NT2/D1 (cell line): ENCODE measurements at regions not wholly inside any gene's neighbourhood (a gene's known extent, or its start where the extent isn't known, plus 50 kb on each side); places are given as distances from the start of the nearest gene placed in this dataset.
"Not testable (repeated sequence)": the region's sequence is repeated elsewhere in the genome, so short reads cannot be mapped to it uniquely, and the experiment has no call there.

Experiments
- DNase-seq: peaks from one replicate; pipeline ENCODE4 v3.0.0-alpha.2; 2011; ENCODE audit warnings: low read depth, low spot score
- H3K27me3 ChIP-seq: 2 replicates; pipeline ENCODE4 v1.6.0; 2011; ENCODE audit warnings: mild to moderate bottlenecking; ENCODE audit not compliant: insufficient read length, insufficient read depth
- H3K36me3 ChIP-seq: 2 replicates; pipeline ENCODE4 v1.6.1; 2011; ENCODE audit warnings: mild to moderate bottlenecking, low read length, mixed read lengths; ENCODE audit not compliant: insufficient read depth, insufficient read length
- H3K4me1 ChIP-seq: 2 replicates; pipeline ENCODE4 v1.5.1; 2011; ENCODE audit not compliant: insufficient read depth, insufficient read length
- H3K4me3 ChIP-seq: 2 replicates; pipeline ENCODE4 v1.5.1; 2011; ENCODE audit warnings: low read depth; ENCODE audit not compliant: insufficient read length
- H3K9ac ChIP-seq: 2 replicates; pipeline ENCODE4 v1.6.0; 2011; ENCODE audit warnings: low read depth; ENCODE audit not compliant: insufficient read length
- H3K9me3 ChIP-seq: 2 replicates; pipeline ENCODE4 v1.5.1; 2011; ENCODE audit warnings: mild to moderate bottlenecking, low read length; ENCODE audit not compliant: insufficient read depth
- SUZ12 ChIP-seq: IDR thresholded peaks from 2 replicates; pipeline ENCODE4 v1.6.1; 2011; ENCODE audit not compliant: insufficient read length, insufficient read depth; ENCODE audit errors: extremely low read depth
- YY1 ChIP-seq: IDR thresholded peaks from 2 replicates; pipeline ENCODE4 v1.6.1; 2011; ENCODE audit not compliant: insufficient read length, insufficient read depth
- ZNF274 ChIP-seq: IDR thresholded peaks from 2 replicates; pipeline ENCODE4 v1.6.1; 2011; ENCODE audit warnings: mild to moderate bottlenecking, low read depth, low read length

DNA sequence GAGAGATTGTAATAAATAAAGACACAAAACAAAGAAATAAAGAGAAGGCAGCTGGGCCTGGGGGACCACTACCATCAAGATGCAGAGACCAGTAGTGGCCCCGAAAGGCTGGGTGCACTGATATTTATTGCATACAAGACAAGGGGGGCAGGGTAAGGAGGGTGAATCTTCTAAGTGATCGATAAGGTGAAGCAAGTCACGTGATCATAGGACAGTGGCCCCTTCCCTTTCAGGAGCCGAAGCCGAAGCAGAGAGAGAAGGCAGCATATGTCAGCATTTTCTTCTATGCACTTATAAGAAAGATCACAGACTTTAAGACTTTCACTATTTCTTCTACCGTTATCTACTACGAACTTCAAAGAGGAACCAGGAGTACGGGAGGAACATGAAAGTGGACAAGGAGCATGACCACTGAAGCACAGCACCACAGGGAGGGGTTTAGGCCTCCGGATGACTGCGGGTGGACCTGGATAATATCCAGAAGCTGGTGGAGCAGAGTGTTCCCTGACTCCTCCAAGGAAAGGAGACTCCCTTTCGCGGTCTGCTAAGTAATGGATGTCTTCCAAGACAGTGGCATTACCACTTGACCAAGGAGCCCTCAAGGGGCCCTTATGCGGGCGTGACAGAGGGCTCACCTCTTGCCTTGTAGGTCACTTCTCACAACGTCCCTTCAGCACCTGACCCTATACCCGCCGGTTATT, 126.4 kb downstream of the RBM46 start:
- not testable (repeated sequence) for DNase-seq

DNA sequence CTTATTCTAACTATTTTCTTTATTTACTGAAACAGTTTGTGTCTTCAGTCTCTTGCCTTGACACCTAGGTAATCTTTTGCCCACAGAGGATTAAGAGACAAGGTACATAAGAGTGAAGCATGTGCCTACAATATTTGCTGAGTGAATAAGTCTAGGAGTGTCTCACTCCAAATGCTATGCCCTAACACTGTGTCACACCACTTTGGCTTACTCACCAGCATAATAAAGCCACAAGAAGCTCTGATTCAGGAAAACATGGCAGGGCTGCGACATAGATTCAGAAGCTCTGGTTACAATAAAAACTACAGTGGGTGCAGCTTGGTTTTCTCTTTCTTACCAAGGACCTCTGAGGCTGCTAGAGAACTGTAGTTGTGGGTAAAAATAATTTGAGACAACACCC, 127.1 kb downstream of the RBM46 start:
- DNase-seq = no peak
- H3K9me3 ChIP-seq = no peaks in the 10 kb centered on the region
- TF ChIP-seq YY1 (no peak), ZNF274 (no peak), SUZ12 (no peak)

More for the DNA sequence above, 126.4 kb downstream of the RBM46 start:
- not testable (repeated sequence) for H3K36me3 ChIP-seq, H3K9ac ChIP-seq, H3K9me3 ChIP-seq, H3K4me3 ChIP-seq, H3K27me3 ChIP-seq, H3K4me1 ChIP-seq

DNA sequence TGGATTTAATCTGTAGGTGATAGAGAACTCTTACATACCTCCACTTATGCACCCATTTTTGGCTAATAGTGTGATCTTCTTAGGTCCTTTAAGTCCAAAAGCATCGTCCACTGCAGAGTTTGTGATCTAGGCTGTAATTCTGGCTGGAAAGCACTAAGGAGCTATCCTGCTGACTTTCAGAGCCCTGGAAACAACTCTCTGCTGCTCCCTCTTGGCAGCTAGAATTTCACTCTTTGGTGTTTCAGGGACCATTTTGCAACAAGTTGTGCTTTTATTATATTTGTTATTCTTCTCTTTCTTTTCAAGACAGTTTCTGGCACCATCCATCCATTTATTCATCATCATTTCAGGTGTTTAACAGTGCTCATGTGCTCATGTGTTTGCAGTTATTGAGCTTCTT, 130.0 kb downstream of the RBM46 start:
- H3K9me3 ChIP-seq = no peaks in the 10 kb centered on the region
- no peak overlapping the region for H3K9ac ChIP-seq
- peak; percentile 3 for DNase-seq
- no peak for TF ChIP-seq ZNF274
- TF ChIP-seq SUZ12 = no peak
- no peak for TF ChIP-seq YY1
- no peaks in the 10 kb centered on the region for H3K36me3 ChIP-seq
- H3K4me3 ChIP-seq = no peak overlapping the region
- no peaks in the 10 kb centered on the region for H3K27me3 ChIP-seq
- H3K4me1 ChIP-seq = no peaks in the 10 kb centered on the region

More for the DNA sequence above, 127.1 kb downstream of the RBM46 start:
- Histone ChIP-seq H3K4me1 (no peaks in the 10 kb centered on the region), H3K36me3 (no peaks in the 10 kb centered on the region), H3K4me3 (no peak overlapping the region), H3K9ac (no peak overlapping the region), H3K27me3 (no peaks in the 10 kb centered on the region)

DNA sequence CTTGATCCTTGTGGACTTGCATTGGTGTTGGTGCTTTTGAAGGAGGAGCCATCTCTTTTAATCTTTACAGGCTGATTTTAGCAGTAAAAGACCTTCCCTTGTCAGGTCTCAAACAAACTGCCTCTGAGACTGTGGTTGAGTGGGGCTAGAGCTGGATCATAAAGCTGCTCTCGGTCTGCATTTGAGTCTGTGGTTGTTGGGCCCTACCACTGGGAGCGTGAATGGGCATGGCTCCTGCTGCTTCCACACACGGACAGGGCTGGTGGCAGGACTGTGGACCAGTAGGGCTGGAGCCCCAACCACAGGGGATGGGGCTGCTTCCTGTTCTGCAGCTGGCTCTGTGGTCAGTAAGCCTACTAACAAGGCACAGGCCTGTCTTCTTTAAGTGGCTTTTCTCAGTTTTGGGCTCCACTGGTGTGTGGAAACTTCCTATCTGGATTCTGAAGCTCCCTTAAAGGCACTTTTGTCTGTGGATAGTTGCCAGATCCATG, 130.6 kb downstream of the RBM46 start:
- TF ChIP-seq ZNF274 (no peak), YY1 (no peak), SUZ12 (no peak)
- DNase-seq = no peak
- Histone ChIP-seq H3K27me3 (no peaks in the 10 kb centered on the region), H3K4me1 (no peaks in the 10 kb centered on the region), H3K9ac (no peak overlapping the region), H3K4me3 (no peak overlapping the region), H3K9me3 (no peaks in the 10 kb centered on the region), H3K36me3 (no peaks in the 10 kb centered on the region)

DNA sequence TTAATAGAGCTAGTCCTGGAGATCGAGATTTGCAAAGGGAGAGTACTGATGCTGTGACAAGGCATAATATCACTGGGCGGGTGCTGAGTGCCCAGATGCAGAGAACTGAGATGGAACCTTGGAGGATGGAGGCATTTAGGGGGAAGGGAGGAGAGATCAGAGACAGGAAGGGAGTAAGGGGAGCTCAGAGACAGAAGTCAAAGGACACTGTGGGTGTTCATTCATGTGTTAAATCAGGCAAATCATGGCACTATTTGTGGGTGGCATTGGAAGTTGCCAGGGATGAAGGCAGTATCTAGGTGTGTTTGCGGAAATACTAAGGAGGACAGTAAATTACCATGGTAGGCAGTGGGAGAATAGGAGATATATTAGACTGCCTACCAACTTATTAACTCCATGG, 135.0 kb downstream of the RBM46 start:
- TF ChIP-seq ZNF274 = no peak
- TF ChIP-seq SUZ12 = no peak
- no peak for TF ChIP-seq YY1
- peak; percentile 9 for DNase-seq
- Histone ChIP-seq H3K4me1 (no peaks in the 10 kb centered on the region), H3K9ac (no peak overlapping the region), H3K36me3 (no peaks in the 10 kb centered on the region), H3K9me3 (no peaks in the 10 kb centered on the region), H3K4me3 (no peak overlapping the region), H3K27me3 (no peaks in the 10 kb centered on the region)

GRCh38 chr4:154927126-154927680, 146.1 kb downstream of the RBM46 start:
- Histone ChIP-seq H3K9ac (no peak overlapping the region), H3K27me3 (no peaks in the 10 kb centered on the region), H3K36me3 (no peaks in the 10 kb centered on the region), H3K4me3 (no peak overlapping the region), H3K9me3 (no peaks in the 10 kb centered on the region), H3K4me1 (no peaks in the 10 kb centered on the region)
- DNase-seq = no peak
- TF ChIP-seq SUZ12 (no peak), ZNF274 (no peak), YY1 (no peak)

DNA sequence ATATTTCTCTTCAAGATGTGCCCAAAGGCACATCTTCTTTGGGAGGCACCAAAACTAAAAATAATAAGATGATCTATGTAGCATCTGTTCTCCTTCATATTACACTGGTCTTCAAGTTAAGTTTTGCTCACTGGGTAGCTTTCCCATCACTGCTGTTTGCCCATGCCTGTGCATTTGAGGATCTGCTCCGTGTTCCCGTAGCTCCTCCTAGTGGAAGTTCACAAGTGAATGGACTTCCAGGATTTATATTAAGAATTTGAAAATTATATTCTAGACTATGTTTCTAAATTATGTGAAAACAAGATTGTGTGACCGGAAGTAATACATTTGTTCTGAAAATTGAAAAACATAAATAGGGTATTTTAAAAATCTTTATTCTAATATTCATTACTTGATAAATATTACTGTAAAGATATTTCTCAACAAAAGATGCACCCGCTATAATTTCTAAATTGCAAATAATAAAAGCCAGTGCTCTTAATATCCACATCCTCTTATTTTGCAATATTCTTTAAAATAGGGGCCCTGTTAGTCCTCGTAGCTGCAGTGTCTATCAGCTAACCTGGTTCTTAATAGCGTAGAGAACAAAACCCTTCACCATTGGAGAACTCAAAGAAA, 147.7 kb downstream of the RBM46 start:
- Histone ChIP-seq H3K4me1 (no peaks in the 10 kb centered on the region), H3K4me3 (no peak overlapping the region), H3K9me3 (no peaks in the 10 kb centered on the region), H3K27me3 (no peaks in the 10 kb centered on the region), H3K36me3 (no peaks in the 10 kb centered on the region), H3K9ac (no peak overlapping the region)
- TF ChIP-seq YY1 = no peak
- peak; percentile 44 for DNase-seq

GRCh38 chr4:154936873-154937272, 155.8 kb downstream of the RBM46 start:
- Histone ChIP-seq H3K36me3 (no peaks in the 10 kb centered on the region), H3K9me3 (no peaks in the 10 kb centered on the region), H3K4me1 (no peaks in the 10 kb centered on the region), H3K27me3 (no peaks in the 10 kb centered on the region), H3K4me3 (no peak overlapping the region), H3K9ac (no peak overlapping the region)
- DNase-seq = no peak
- no peak for TF ChIP-seq ZNF274
- TF ChIP-seq SUZ12 = no peak
- no peak for TF ChIP-seq YY1
